ENCODE measurements at regions not wholly inside any gene's neighbourhood (a gene's known extent, or its start where the extent isn't known, plus 50 kb on each side); places are given as distances from the start of the nearest gene placed in this dataset.
A peak's percentile ranks its signal among the peaks of the same experiment; 100 is the strongest.

DNA sequence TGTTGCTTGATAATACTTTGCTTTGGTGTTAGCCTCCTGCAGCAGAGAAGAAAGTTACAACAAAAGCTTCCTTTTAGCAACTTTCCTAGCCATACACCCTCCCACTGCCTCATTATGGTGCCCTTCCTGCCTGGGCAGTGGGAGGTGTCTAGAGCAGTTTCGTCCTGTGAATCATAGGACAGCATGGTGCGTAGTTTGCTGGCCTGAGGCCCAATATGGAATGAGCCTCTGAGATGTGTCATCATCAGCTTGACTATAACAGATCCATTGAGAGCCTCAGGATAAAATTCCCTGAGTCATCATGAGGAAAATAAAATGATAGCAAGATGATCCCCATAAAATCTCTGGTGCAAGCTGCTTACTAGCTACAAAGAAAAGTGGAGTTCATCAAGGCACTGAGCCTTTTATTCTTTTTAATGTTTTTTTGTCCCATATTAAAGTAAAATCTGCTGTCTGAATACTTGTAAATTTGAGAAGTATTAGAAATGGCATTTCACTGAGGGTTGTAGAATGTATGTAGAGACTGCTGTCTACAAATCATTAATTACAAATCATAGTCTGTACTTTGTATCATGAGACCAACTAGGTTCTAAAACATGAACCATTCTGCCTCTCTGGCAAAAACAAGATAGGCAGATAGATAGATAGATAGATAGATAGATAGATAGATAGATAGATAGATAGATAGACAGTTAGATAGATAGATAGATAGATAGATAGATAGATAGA lies 303.0 kb upstream of the PDE4D start:
- peak; percentile 60 for DNase-seq (ENCODE audit: low read depth, low spot score)

DNA sequence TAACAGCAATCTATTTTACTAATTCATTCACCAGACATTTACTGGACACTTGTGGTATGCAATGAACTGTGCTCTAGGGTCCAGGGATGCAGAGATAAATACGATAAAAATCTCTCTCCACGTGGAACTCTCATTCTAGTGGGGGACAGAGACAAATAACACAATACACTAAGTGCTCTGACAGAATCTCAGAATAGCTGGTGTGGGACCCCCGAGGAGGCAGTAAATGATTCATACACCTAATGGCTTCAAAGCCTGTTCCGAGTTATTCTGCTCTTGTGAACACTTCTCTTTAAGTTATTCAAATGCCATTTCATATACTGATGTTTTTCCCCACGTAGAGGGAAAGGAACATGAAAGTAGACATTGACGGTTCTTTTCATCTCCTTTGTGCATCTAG lies 302.0 kb upstream of the PDE4D start:
- DNase-seq (ENCODE audit: low read depth, low spot score) = no peak

DNA sequence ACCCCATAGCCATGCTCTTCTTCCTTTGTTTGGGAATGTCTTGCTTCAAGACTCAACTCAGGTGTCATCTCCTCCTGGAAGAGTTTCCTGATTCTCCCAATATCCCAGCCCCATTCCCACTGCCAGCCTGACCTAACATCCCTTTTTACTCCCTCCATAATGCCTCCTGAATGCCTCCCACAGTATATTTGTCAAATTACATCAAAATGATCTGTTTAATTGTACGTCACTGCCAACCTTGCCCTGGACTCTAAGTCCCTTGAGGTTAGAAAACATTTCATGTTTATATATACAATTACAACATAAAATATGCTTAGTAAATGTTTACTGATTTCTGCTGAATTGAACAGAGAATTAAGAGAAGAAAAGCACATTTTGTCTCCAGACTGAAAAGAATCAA lies 301.6 kb upstream of the PDE4D start:
- DNase-seq (ENCODE audit: low read depth, low spot score) = no peak

DNA sequence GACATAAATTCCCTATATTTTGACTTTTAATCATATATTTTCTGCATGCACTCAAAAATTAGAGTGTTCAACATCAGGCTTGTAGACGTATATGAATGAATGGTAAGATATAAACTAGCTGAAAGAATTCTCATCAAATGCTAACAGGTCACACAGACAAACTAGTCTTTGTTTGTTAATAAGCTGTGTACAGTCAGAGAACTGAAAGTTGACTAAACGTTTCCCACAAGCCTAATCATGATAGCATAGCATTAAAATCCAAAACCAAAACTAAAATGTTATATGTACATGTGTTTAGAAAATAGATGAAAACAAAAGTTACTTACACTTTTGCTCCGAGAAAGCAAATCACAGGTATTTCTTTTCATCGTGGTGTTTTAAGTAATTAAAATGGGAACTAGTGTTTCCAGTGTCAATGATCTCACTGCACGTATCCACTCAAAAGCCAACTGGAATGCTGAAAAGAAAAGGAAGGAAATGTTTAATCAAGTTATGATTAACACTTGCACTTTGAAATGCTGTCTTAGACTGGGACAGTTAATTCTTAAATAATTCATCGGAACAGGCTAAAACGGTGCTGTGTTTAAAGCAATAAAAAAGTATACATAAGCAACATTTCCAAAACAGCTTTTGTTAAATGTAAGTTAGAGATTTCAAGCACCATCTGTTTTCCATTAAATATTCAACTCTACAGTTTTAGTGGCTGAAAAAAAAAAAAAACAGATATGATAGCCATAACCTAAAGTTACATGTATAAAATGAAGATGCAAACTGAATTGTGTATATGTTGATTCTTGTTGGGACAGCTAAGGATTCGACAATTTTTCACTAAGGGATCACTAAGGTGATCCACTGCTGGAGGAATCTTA lies 291.9 kb upstream of the PDE4D start:
- no peak for DNase-seq (ENCODE audit: low read depth, low spot score)

DNA sequence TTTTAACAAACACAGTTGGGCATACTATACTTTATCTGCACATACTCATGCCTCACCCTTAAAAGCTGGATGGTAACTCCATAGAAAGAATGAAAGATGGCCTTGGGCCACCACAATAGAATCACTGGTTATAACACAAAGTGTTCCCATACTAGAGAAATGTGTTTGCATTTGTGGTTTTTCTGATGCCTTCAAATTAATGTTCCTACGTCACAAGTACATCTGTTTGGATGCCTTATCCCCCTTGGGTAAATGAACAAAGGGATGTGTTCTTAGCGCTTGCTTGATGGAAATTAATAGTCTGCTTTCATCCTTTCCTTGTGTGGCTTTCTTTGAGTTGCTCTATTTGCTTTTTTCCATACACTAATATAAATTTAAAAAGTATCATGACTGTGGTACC lies 291.1 kb upstream of the PDE4D start:
- DNase-seq (ENCODE audit: low read depth, low spot score) = no peak

DNA sequence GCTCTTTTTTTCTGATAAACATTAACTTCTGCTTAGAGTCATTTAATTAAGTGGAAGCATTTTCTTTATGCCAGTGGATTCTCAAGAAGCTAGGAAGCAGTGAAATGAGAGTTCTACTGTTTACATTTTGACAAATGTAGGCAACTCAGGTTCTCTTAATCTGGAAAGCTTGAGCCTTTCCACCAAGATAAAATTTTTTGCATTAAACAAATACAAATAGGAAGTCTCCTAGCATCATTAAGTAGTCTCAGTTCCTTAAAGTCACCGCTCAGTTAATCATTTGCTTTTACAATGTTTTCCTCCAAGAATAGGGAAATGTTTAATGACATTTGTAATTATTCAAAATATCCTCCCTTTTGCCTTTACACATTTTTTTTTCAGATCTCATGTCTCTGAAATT lies 290.4 kb upstream of the PDE4D start:
- no peak for DNase-seq (ENCODE audit: low read depth, low spot score)

DNA sequence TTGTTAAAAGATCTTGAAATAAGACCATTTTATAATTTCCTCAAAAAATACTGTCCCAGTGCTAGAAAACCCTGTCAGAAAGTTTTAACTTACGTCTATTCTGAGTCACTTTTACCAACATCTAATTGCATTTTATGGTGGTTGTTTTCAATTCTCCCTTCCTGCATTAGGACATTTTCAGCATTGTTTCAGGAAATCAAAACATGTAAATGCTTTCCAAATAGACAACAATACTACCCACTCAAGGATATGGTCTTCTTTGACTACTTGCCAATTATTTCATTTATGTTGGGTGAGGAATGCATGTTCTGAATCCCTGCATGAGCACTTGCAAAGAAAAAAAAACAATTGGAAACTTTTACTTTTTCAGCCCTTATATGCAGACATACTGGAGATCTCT lies 284.6 kb upstream of the PDE4D start:
- DNase-seq (ENCODE audit: low read depth, low spot score) = no peak

DNA sequence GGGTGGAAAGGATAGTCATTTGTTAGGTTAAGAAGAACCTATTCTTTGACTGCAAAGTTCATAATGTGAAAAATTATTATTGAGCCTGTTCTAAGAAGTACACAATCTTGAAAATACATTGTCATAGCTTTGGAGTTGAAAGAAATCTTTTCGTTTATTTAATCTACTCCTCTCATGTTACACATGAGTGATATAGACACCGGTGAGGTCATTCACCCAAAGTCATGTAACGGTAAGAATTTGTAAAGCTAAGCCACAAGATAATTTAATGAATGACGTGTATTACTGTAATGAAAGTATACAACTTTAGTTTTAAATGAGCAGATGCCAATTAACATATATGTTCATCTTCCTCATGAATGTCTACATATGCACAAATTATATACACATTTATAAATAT lies 284.1 kb upstream of the PDE4D start:
- DNase-seq (ENCODE audit: low read depth, low spot score) = no peak

DNA sequence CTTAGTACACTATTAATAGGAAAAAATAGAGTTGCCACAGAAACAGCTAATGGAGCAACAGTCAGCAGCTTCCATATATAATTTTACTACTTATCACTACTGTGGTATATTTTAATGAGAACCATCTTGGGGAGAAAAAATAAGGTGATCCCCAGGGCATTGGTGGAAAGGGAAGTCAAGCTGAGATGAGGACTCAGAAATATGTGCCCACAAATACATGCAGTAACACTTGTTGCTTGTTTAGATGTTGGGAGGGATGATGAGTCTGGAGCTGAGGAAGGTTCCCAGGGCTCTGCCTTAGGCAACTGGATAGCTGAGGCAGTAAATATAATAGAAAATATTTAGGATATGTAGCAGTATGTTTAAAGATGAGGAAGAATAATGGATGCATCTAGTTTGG lies 280.1 kb upstream of the PDE4D start:
- no peak for DNase-seq (ENCODE audit: low read depth, low spot score)

DNA sequence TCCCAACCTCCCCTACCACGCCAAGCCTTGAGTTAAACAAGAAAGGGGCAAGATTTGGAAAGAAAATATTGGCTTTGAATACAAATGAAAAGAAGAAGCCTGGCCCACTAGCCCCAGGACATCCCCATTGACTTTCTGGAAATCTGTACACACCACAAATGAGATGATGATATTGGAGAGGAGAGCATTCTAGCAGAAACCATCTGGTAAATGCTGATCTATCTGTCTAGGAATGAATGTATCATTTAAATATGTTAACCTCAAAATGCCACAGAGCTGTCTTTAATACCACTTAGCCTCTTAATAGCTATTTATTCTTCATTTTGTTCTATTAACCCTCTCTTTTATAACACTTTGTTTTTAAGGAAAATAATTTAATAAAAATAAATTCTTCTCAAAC lies 270.2 kb upstream of the PDE4D start:
- no peak for DNase-seq (ENCODE audit: low read depth, low spot score)

DNA sequence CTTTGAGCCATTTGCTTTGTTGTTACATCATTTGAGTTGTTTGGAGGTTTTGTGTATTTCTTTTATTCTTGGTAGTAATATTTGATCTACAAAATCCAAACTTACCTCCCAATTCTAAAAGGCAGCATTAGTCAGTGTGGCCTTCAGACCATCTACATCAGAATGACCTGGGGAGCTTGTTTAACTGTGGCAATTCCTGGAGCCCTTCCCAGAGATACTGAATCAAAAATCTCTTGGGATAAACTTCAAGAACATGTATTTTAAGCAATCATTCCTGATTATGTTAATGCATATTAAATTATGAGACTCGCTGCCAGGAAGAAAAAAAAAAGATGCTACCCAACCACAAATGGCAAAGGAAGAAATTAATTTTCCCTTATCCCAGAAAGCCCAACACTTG lies 268.9 kb upstream of the PDE4D start:
- DNase-seq (ENCODE audit: low read depth, low spot score) = no peak

DNA sequence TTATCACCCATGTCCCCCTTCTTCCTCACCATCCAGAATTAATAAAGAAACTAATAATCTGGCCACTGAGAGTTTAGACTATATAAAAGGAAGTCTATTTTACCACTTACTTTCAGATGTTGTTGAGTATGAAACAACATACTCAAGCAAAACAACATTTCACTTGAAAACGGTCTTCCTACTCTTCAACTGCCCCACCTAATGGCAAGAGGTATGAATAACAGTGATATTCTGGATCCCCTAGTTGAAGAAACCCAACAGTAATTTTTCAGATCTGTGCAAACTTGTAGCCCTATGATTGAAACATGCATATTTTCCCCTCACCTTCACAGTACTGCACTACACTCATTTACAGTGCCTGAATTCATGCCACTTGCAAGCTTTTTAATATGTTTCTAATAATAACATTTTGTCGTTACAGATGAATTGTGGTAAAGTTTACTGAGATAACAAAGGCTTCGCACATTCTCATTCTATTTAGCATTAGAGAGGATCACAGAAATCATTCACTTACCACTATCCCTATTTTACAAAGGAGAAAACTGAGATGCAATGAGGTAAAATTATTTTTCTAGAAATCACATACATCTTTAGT lies 267.9 kb upstream of the PDE4D start:
- no peak for DNase-seq (ENCODE audit: low read depth, low spot score)

DNA sequence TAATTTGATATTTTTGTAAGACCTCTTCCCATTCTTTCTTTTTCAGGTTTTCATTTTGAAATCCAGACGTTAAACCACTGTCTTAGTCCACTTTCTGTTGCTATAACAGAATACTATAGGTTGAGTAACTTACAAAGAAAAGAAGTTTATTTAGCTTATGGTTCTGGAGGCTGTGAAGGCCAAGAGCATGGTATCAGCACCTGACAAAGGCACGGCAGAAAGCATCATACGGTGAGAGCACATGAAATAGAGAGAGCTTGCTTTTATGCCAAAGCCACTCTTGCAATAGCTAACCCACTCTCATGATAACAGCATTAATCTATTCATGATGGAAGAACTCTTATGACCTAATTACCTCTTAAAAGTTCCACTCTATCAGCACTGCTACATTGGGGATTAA lies 255.6 kb upstream of the PDE4D start:
- DNase-seq (ENCODE audit: low read depth, low spot score) = no peak

DNA sequence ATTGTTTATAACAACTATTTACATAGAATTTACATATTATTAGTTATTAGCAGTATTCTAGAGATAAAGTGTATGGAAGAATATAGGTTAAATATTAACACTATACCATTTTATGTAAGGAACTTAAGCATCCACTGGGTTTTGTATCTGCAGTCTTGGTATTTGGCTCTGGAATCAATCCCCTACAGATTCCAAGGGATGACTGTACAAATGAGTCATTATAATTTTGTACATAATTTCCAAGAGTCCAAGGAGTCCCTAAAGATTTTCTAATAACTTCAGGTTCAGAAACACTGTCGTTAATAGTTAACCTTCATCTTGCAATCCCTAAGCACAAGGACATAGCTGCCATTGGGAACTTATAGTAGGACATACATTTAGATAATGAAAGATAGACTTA lies 254.8 kb upstream of the PDE4D start:
- no peak for DNase-seq (ENCODE audit: low read depth, low spot score)

DNA sequence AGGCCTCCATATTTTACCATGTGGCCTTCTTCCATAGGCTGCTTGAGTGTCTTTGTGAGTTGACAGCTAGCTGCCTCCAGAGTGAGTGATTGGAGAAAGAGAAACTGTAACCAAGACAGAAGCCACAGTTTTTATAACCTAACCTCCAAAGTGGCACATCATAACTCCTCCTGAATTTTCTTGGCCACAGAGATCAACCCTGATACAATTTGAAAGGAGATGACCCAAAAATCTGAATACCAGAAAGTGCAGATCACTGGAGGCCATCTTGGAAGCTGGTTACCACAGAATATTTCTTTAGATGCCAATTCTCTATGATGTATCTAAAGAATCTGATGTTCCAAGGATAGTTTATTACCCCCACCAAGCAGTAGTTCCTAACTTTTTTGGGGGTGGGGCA lies 254.3 kb upstream of the PDE4D start:
- DNase-seq (ENCODE audit: low read depth, low spot score) = no peak

DNA sequence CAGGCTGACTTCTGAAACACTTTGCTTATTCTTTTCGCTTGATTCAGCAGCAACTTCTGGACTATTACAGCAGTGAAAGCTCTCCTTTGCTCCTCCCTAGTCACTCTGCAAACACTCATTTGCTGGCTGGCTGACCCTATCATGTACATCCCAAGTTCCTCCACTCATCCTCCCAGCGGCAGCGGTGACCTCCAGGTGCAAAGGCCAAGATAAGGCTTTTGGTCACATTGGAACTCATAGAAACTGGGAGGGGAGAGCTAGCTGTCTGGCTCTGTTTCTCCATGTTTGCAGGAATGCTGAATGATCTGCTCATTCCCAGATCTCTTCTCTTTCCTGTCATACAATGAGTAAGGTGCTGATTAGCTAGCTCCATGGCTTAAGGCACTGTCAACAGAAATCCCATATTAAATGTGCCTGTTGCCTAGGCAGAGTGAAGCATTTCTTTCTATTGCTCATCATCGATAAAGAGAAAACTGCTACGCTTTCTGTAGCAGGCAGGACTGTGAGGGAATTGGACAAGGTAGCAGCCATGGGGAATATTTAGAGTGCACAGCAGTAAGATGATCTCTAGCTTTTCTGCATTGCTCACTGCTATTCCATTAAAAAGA lies 250.5 kb upstream of the PDE4D start:
- DNase-seq (ENCODE audit: low read depth, low spot score) = no peak

DNA sequence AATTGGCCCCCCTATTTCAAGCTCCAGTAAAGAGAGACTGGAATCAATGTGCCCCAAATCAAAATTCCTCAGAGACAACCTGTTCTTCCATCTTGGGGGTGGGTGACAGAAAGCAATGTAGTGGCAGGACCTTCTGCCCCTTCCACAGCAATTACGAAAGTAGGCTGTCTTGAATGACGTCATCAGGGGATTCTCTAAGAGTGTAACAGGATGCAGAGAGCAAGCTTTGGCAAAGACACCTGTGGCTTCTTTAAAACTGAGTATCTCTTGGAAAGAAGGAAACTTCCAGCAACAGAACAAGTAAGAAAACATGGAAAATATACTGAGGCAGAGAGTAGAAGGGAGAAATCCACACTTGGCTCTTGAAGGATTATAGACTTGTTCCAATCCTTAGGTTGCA lies 247.6 kb upstream of the PDE4D start:
- DNase-seq (ENCODE audit: low read depth, low spot score) = no peak

DNA sequence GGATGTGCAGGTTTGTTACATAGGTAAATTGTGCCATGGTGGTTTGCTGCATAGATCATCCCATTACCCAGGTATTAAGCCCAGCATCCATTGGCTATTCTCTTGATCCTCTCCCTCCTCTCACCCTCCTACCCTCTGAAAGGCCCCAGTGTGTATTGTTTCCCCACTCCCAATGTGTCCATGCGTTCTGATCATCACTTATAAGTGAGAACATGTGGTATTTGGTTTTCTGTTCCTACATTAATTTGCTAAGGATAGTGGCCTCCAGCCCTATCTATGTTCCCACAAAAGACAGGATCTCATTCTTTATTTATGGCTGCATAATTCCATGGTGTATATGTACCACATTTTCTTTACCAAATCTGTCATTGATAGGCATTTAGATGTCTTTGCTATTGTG lies 243.3 kb upstream of the PDE4D start:
- DNase-seq (ENCODE audit: low read depth, low spot score) = no peak

DNA sequence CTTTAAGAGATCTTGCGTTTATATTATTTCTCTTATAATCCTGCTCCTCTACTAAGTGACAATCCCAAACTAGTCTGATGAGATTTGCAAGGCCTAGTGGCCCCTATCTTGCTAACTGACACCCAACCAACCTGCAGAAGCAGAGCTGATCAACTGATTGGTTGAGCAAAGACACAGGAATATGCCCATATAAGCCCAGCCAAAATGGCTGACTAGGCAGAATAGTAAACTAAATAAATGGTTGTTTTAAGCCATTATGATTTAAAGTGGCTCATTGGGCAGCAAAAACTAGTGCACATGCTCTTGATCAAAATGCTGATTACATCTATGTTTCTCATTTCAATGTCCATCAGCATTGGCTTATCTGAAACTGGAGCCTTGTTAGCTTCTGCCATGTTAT lies 238.0 kb upstream of the PDE4D start:
- DNase-seq (ENCODE audit: low read depth, low spot score) = no peak

DNA sequence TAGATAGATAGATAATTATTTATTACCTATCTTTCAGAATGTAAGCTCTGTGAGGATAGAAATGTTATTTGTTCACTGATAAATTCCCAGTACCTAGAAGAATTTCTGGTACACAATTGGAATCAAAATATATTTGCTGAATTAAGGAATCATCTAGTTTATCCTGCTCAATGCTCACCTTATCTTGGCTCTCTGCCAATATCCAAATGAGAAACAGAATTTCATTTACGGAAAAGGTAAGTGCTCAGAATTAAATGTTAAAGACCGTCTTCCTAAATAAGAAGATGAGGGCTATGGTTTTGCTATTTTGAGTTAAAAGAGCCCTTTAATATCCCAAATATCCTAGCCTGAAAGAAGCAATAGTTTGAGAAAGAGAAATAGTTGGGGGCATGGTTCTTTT lies 232.1 kb upstream of the PDE4D start:
- DNase-seq (ENCODE audit: low read depth, low spot score) = no peak

DNA sequence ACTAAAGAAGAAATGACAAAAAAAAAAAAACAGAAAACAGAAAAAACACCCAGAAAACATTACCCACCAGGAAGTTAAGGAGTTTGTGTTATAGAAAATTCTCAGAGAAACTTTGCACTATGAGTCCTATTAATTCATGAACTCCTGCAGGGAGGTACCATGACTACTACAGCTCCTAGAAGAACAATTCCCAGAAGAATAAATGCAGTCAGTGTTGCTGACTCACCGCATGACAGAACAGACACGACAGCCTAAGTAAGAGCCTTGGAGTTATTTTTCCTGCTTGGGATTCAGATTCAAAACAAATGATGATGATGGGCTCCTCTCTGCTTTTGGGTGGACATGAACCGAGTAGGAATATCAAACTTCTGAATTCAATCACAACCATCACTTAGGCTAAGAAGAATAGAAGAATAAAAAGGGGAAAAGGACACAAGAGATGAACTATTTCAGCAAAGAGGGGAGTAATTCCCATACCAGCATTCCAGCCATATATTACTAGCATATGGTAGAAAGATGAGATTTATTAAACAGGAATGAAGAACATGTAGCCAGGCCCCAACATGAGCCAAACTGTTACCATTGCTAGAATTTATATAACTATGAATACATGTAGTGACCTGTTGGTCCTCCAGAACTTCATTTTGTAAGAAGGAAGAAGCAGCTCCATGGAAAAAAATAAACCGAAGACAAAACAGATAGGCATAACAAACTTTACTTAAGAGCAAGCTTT lies 209.6 kb upstream of the PDE4D start:
- DNase-seq (ENCODE audit: low read depth, low spot score) = no peak

DNA sequence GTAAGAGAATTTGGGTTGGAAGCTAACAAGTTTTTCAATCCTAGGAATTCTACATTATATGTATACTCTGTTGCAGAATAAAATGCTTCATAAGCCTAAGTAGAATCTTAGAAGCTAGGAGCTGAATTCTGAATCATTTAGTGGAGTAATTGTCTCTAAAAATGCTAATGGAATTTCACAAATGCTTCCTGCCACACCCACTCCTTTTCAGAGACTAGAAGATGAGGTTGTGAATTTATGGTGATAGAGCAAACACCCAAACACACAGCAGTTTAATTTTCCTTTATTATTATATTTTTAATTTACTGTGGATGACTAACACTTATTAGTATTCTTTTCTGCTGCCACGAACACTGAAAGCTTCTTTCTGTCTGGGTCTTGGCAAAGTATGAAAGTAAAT lies 208.0 kb upstream of the PDE4D start:
- no peak for DNase-seq (ENCODE audit: low read depth, low spot score)

Data from pulmonary artery endothelial cell (primary cell).